ENCODE measurements at regions not wholly inside any gene's neighbourhood (a gene's known extent, or its start where the extent isn't known, plus 50 kb on each side); places are given as distances from the start of the nearest gene placed in this dataset.

- no peak for DNase-seq (ENCODE audit: low spot score)
Measured at GRCh38 chr2:128436479-128437203, 118.0 kb upstream of the HS6ST1 start.

GRCh38 chr2:128437204-128437565 lies 118.5 kb upstream of the HS6ST1 start:
- no peak for DNase-seq (ENCODE audit: low spot score)

- no peak for DNase-seq (ENCODE audit: low spot score)
Measured at GRCh38 chr2:128438091-128438490, 119.4 kb upstream of the HS6ST1 start.

GRCh38 chr2:128438586-128438985 lies 119.9 kb upstream of the HS6ST1 start:
- no peak for DNase-seq (ENCODE audit: low spot score)

- DNase-seq (ENCODE audit: low spot score), result no peak
Measured at GRCh38 chr2:128439031-128439790, 120.5 kb upstream of the HS6ST1 start.

- no peak for DNase-seq (ENCODE audit: low spot score)
Measured at GRCh38 chr2:128439791-128440665, 121.4 kb upstream of the HS6ST1 start.

- no peak for DNase-seq (ENCODE audit: low spot score)
Measured at GRCh38 chr2:128440666-128441340, 122.1 kb upstream of the HS6ST1 start.

GRCh38 chr2:128441341-128442052 lies 122.8 kb upstream of the HS6ST1 start:
- DNase-seq (ENCODE audit: low spot score), result no peak

- DNase-seq (ENCODE audit: low spot score), result no peak
Measured at GRCh38 chr2:128442053-128442751, 123.5 kb upstream of the HS6ST1 start.

- no peak for DNase-seq (ENCODE audit: low spot score)
Measured at GRCh38 chr2:128442891-128443302, 124.2 kb upstream of the HS6ST1 start.

- DNase-seq (ENCODE audit: low spot score), result no peak
Measured at GRCh38 chr2:128444121-128444771, 125.6 kb upstream of the HS6ST1 start.

- DNase-seq (ENCODE audit: low spot score), result no peak
Measured at GRCh38 chr2:128444816-128445522, 126.3 kb upstream of the HS6ST1 start.

- DNase-seq (ENCODE audit: low spot score), result no peak
Measured at GRCh38 chr2:128445523-128445900, 126.8 kb upstream of the HS6ST1 start.

GRCh38 chr2:128446049-128446873 lies 127.6 kb upstream of the HS6ST1 start:
- no peak for DNase-seq (ENCODE audit: low spot score)

- DNase-seq (ENCODE audit: low spot score), result no peak
Measured at GRCh38 chr2:128446874-128447537, 128.3 kb upstream of the HS6ST1 start.

GRCh38 chr2:128447538-128447995 lies 128.9 kb upstream of the HS6ST1 start:
- DNase-seq (ENCODE audit: low spot score), result no peak
